WI38 (cell line): ENCODE measurements at regions not wholly inside any gene's neighbourhood (a gene's known extent, or its start where the extent isn't known, plus 50 kb on each side); places are given as distances from the start of the nearest gene placed in this dataset.

Source experiments
- H3K4me3 ChIP-seq: 2 replicates; pipeline ENCODE4 v1.5.1; 2011; ENCODE audit warnings: low read depth, mild to moderate bottlenecking, control low read depth, low read length
- TF ChIP-seq, protein P1 (sequence below): IDR thresholded peaks from 2 replicates; pipeline ENCODE4 v1.5.1; 2012; ENCODE audit warnings: low read depth, mild to moderate bottlenecking, control low read depth, low read length

GRCh38 chr3:72427624-72428023 lies 420.6 kb downstream of the SHQ1 start:
- no peak overlapping the region for H3K4me3 ChIP-seq
- TF ChIP-seq, protein P1, sequence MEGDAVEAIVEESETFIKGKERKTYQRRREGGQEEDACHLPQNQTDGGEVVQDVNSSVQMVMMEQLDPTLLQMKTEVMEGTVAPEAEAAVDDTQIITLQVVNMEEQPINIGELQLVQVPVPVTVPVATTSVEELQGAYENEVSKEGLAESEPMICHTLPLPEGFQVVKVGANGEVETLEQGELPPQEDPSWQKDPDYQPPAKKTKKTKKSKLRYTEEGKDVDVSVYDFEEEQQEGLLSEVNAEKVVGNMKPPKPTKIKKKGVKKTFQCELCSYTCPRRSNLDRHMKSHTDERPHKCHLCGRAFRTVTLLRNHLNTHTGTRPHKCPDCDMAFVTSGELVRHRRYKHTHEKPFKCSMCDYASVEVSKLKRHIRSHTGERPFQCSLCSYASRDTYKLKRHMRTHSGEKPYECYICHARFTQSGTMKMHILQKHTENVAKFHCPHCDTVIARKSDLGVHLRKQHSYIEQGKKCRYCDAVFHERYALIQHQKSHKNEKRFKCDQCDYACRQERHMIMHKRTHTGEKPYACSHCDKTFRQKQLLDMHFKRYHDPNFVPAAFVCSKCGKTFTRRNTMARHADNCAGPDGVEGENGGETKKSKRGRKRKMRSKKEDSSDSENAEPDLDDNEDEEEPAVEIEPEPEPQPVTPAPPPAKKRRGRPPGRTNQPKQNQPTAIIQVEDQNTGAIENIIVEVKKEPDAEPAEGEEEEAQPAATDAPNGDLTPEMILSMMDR = no peak

GRCh38 chr3:72426618-72427397 lies 421.4 kb downstream of the SHQ1 start:
- TF ChIP-seq, protein P1 = no peak
- no peak overlapping the region for H3K4me3 ChIP-seq

DNA sequence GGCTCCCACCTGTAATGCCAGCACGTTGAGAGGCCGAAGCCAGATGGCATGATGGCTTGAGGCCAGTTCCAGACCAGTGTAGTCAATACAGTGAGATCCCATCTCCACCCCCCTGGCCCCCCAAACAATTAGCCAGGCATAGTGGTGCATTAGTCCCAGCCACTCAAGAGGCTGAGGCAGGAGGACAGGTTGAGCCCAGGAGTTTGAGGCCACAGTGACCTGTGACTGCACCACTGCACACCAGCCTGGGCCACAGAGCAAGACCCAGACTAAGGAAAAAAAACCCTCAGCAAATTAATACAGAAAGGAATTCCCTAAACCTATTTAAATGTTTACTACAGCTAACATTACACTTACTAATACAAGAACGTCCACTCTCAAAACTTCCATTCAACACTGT lies 424.6 kb downstream of the SHQ1 start:
- no peak overlapping the region for H3K4me3 ChIP-seq
- TF ChIP-seq, protein P1 = no peak

- no peak overlapping the region for H3K4me3 ChIP-seq
- TF ChIP-seq, protein P1 = no peak
Measured at GRCh38 chr3:72421786-72422185, 426.5 kb downstream of the SHQ1 start.

- no peak overlapping the region for H3K4me3 ChIP-seq
- TF ChIP-seq, protein P1 = no peak
Measured at GRCh38 chr3:72421126-72421525, 427.1 kb downstream of the SHQ1 start.

GRCh38 chr3:72418856-72419255 lies 429.4 kb downstream of the SHQ1 start:
- TF ChIP-seq, protein P1 = no peak
- H3K4me3 ChIP-seq = no peak overlapping the region

DNA sequence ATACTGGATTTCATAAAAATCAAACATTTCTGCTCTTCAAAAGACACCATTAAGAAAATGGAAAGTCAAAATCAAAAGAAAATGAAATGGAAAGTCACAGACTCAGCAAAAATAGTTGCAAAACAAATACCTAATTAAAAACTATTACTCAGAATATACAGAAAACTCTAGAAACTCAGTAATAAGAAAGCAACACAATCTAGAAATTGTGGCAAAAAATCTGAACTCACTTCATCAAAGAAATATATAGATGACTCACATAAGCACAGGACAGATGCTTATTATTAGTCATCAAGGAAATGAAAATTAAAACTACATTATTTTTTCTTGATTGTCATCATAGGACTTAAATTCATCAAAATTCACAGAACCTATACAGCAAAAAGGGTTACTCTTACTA lies 430.0 kb downstream of the SHQ1 start:
- no peak overlapping the region for H3K4me3 ChIP-seq

More for the DNA sequence above, 430.0 kb downstream of the SHQ1 start:
- TF ChIP-seq, protein P1 = no peak
